GM13976 (cell line): ENCODE measurements at regions not wholly inside any gene's neighbourhood (a gene's known extent, or its start where the extent isn't known, plus 50 kb on each side); places are given as distances from the start of the nearest gene placed in this dataset.
"Not testable (repeated sequence)": the region's sequence is repeated elsewhere in the genome, so short reads cannot be mapped to it uniquely, and the experiment has no call there.

Source experiments
- DNase-seq: peaks from one replicate; pipeline ENCODE4 v3.0.0; 2012; ENCODE audit warnings: low spot score
- CTCF ChIP-seq: IDR thresholded peaks from 2 replicates; pipeline ENCODE4 v1.5.1; 2012; ENCODE audit warnings: borderline replicate concordance, mild to moderate bottlenecking; ENCODE audit not compliant: insufficient read depth; ENCODE audit errors: extremely low read depth, missing control alignments, control extremely low read depth
- in situ Hi-C: fragments of 300-500 bp; cut with MboI; formaldehyde crosslinking; loops from one replicate; pipeline ENCODE4 v1.12.0; 2022; ENCODE audit warnings: low sequenced_read_pairs, mixed read lengths, inconsistent platforms; ENCODE audit not compliant: unreplicated experiment

- no peak for TF ChIP-seq CTCF
- in situ Hi-C loops = no loop called here
- DNase-seq = peak; percentile 30
Measured at GRCh38 chr2:39494784-39495251, 57.7 kb upstream of the MAP4K3 start.

GRCh38 chr2:39497082-39497801, 60.2 kb upstream of the MAP4K3 start:
- no peak for DNase-seq

GRCh38 chr2:39498176-39498575, 61.1 kb upstream of the MAP4K3 start:
- in situ Hi-C loops, DNase-seq: not testable (repeated sequence)

More at GRCh38 chr2:39497082-39497801, 60.2 kb upstream of the MAP4K3 start:
- TF ChIP-seq CTCF = no peak
- in situ Hi-C loops = no loop called here

- no peak for TF ChIP-seq CTCF
- in situ Hi-C loops = no loop called here
- no peak for DNase-seq
Measured at GRCh38 chr2:39498786-39499185, 61.7 kb upstream of the MAP4K3 start.

- TF ChIP-seq CTCF = no peak
- no peak for DNase-seq
- in situ Hi-C loops = no loop called here
Measured at GRCh38 chr2:39499336-39499735, 62.3 kb upstream of the MAP4K3 start.

GRCh38 chr2:39501412-39501811, 64.3 kb upstream of the MAP4K3 start:
- in situ Hi-C loops = no loop called here
- DNase-seq = no peak
- TF ChIP-seq CTCF = no peak

GRCh38 chr2:39503277-39503676, 66.2 kb upstream of the MAP4K3 start:
- TF ChIP-seq CTCF = no peak
- in situ Hi-C loops = no loop called here
- DNase-seq = no peak
